Gastrocnemius medialis (tissue), 4 donors: ENCODE measurements at regions not wholly inside any gene's neighbourhood (a gene's known extent, or its start where the extent isn't known, plus 50 kb on each side); places are given as distances from the start of the nearest gene placed in this dataset.

Experiments
- CTCF ChIP-seq, 5 experiments: fragments of 450-650 bp in 3 of 5; fragments of 200-600 bp in 2 of 5; sonication (generic) in 2 of 5; IDR thresholded peaks in 4 of 5; conservative IDR thresholded peaks in 1 of 5; 1 replicate in 4 of 5; 2 replicates in 1 of 5; pipeline ENCODE4 v1.5.1; 2016 to 2019; ENCODE audit warnings: antibody characterized with exemption in 5 of 5, mild to moderate bottlenecking in 3 of 5, moderate library complexity in 3 of 5
- POLR2A ChIP-seq, 2 donors: fragments of 450-650 bp; IDR thresholded peaks; one replicate each; pipeline ENCODE4 v1.6.1; 2017; ENCODE audit warnings: antibody characterized with exemption in 2 of 2, mild to moderate bottlenecking in 2 of 2, moderate library complexity in 2 of 2

- TF ChIP-seq POLR2A (IDR thresholded peaks at IDR 0.05) (no peak), CTCF (IDR thresholded peaks at IDR 0.05 in 4 of 5, conservative IDR thresholded peaks at IDR 0.05 in 1 of 5) (no peak)
Observed at GRCh38 chr13:40319699-40320579, 346.5 kb downstream of the FOXO1 start.
